HepG2 (cell line): ENCODE measurements at regions not wholly inside any gene's neighbourhood (a gene's known extent, or its start where the extent isn't known, plus 50 kb on each side); places are given as distances from the start of the nearest gene placed in this dataset.

Source experiments
- ATAC-seq: fragments of 200-7000 bp; cut with Tn5 transposase; 3 replicates; pipeline ENCODE4 v1.9.1; 2020; ENCODE audit warnings: mild to moderate bottlenecking, moderate library complexity
- BruUV-seq: library from RNA; stranded (reverse); fragments of 400-500 nt; replicated peaks from 2 replicates; lab custom pipeline; 2021; lab: Mats Ljungman, UMichigan
- CTCF ChIA-PET: fragments of 300-600 bp; formaldehyde crosslinking; extraction: SDS; loops from one replicate; lab custom pipeline; 2021; ENCODE audit warnings: low total read pairs, inconsistent platforms, low intra/inter-chr PET ratio; lab: Yijun Ruan, JAX
- POLR2A ChIA-PET: fragments of 350-600 bp; sonication (Branson Sonifier 250); formaldehyde crosslinking; loops from one replicate; lab custom pipeline; 2020; ENCODE audit warnings: antibody characterized with exemption, inconsistent platforms; lab: Yijun Ruan, JAX
- DNase-seq: peaks from one replicate; pipeline ENCODE4 v3.0.0-alpha.2; 2015; ENCODE audit warnings: low spot score
- FAIRE-seq: peaks from 3 replicates; lab custom pipeline; 2011; peaks lifted over from hg19 to GRCh38; lab: Jason Lieb, UNC
- H2AFZ ChIP-seq: one replicate; pipeline ENCODE4 v1.6.1; 2011; ENCODE audit warnings: low read length, inconsistent platforms
- H3K27ac ChIP-seq: fragments of 300-600 bp; 3 replicates; pipeline ENCODE4 v1.8.0; 2011; ENCODE audit warnings: mixed run types, mild to moderate bottlenecking, mixed read lengths, low read length, inconsistent platforms; ENCODE audit not compliant: insufficient read depth; ENCODE audit errors: extremely low read length
- H3K27me3 ChIP-seq, 2 experiments: fragments of 200-600 bp in 1 of 2; 2 replicates in 1 of 2; 3 replicates in 1 of 2; pipeline versions ENCODE4 v1.6.0 to v1.8.0; 2011; ENCODE audit warnings: low read length in 2 of 2, mild to moderate bottlenecking in 2 of 2, moderate library complexity in 2 of 2, inconsistent platforms in 1 of 2; ENCODE audit not compliant: insufficient read depth in 2 of 2, control insufficient read depth in 1 of 2
- H3K36me3 ChIP-seq, 2 experiments: fragments of 200-600 bp in 1 of 2; replicated peaks in 1 of 2; 2 replicates in 1 of 2; 3 replicates in 1 of 2; pipeline versions ENCODE4 v1.5.1 to v1.8.0; 2011; ENCODE audit warnings: low read length in 2 of 2, inconsistent platforms in 1 of 2; ENCODE audit not compliant: insufficient read depth in 2 of 2, control insufficient read depth in 1 of 2
- H3K4me1 ChIP-seq: 2 replicates; pipeline ENCODE4 v1.5.1; 2012; ENCODE audit warnings: low read length, inconsistent platforms; ENCODE audit not compliant: insufficient read depth
- H3K4me2 ChIP-seq: 2 replicates; pipeline ENCODE4 v1.6.0; 2011; ENCODE audit warnings: low read depth, low read length, inconsistent platforms
- H3K4me3 ChIP-seq, 3 experiments: fragments of 200-600 bp in 1 of 3; sonication (generic), shearing (Covaris generic) in 1 of 3; replicated peaks in 1 of 3; 2 replicates each; pipeline ENCODE4 v1.5.1; 2011 to 2016; ENCODE audit warnings: low read length in 3 of 3, inconsistent platforms in 2 of 3, low read depth in 2 of 3, mild to moderate bottlenecking in 2 of 3, control low read depth in 1 of 3, mixed read lengths in 1 of 3; ENCODE audit not compliant: insufficient read depth in 1 of 3
- H3K79me2 ChIP-seq: one replicate; pipeline ENCODE4 v1.6.1; 2011; ENCODE audit warnings: low read length, inconsistent platforms; ENCODE audit not compliant: insufficient read depth
- H3K9ac ChIP-seq: 2 replicates; pipeline ENCODE4 v1.6.0; 2011; ENCODE audit warnings: mild to moderate bottlenecking, low read depth, low read length, inconsistent platforms; ENCODE audit not compliant: insufficient read depth
- H3K9me3 ChIP-seq: 2 replicates; pipeline ENCODE4 v1.5.1; 2012; ENCODE audit warnings: mild to moderate bottlenecking, low read length
- H4K20me1 ChIP-seq: 2 replicates; pipeline ENCODE4 v1.6.0; 2011; ENCODE audit warnings: inconsistent platforms, mild to moderate bottlenecking, low read length, moderate library complexity; ENCODE audit not compliant: insufficient read depth
- BCL6 ChIP-seq: IDR thresholded peaks from 2 replicates; pipeline ENCODE4 v1.6.1; 2016; ENCODE audit warnings: missing genetic modification reagents, missing compliant biosample characterization
- KLF13 ChIP-seq: sonication (generic); formaldehyde crosslinking; IDR thresholded peaks from 2 replicates; pipeline ENCODE4 v1.4.0; 2020; ENCODE audit warnings: mild to moderate bottlenecking, missing genetic modification reagents
- SRF ChIP-seq: IDR thresholded peaks from 2 replicates; pipeline ENCODE4 v1.6.1; 2011; ENCODE audit warnings: mild to moderate bottlenecking, low read depth, low read length, moderate library complexity
- ZBTB21 ChIP-seq: sonication (generic); formaldehyde crosslinking; IDR thresholded peaks from 2 replicates; pipeline ENCODE4 v1.4.0; 2020; ENCODE audit warnings: missing genetic modification reagents
- ZNF317 ChIP-seq: sonication (generic); formaldehyde crosslinking; IDR thresholded peaks from 2 replicates; pipeline ENCODE4 v1.5.0; 2020; ENCODE audit warnings: mild to moderate bottlenecking, missing genetic modification reagents
- ZNF326 ChIP-seq: sonication (generic); formaldehyde crosslinking; IDR thresholded peaks from 2 replicates; pipeline ENCODE4 v1.4.0; 2020; ENCODE audit warnings: missing genetic modification reagents, borderline replicate concordance
- ZNF446 ChIP-seq: sonication (generic); formaldehyde crosslinking; IDR thresholded peaks from 2 replicates; pipeline ENCODE4 v1.5.0; 2020; ENCODE audit warnings: mild to moderate bottlenecking, missing genetic modification reagents
- WGBS: methylation state at CpG from one replicate; pipeline ENCODE4 v1.1.6; 2017; ENCODE audit warnings: low lambda C conversion rate; 5-methylcytosine and 5-hydroxymethylcytosine counted together
- in situ Hi-C: cut with HindIII; loops from 2 replicates; pipeline ENCODE4 v1.10.0; 2017; ENCODE audit warnings: low pct_unique_long_range_greater_than_20kb; ENCODE audit not compliant: extremely low pct_ligation_motif_present
- intact Hi-C: fragments of 100-400 bp; cut with micrococcal nuclease; formaldehyde crosslinking; loops from one replicate; pipeline ENCODE4 v1.10.0; 2022; ENCODE audit not compliant: unreplicated experiment
- TF ChIP-seq, protein P1 (sequence below): sonication (generic); formaldehyde crosslinking; IDR thresholded peaks from 2 replicates; pipeline ENCODE4 v1.5.0; 2020; ENCODE audit warnings: mild to moderate bottlenecking, low read depth, missing genetic modification reagents, borderline replicate concordance
- TF ChIP-seq, protein P2 (sequence below): sonication (generic); formaldehyde crosslinking; IDR thresholded peaks from 2 replicates; pipeline ENCODE4 v1.9.0; 2021; ENCODE audit warnings: missing genetic modification reagents, mild to moderate bottlenecking, borderline replicate concordance
- TF ChIP-seq, protein P3 (sequence below): sonication (generic); formaldehyde crosslinking; IDR thresholded peaks from 2 replicates; pipeline ENCODE4 v1.4.0; 2020; ENCODE audit warnings: missing genetic modification reagents, low read depth, mild to moderate bottlenecking, borderline replicate concordance

DNA sequence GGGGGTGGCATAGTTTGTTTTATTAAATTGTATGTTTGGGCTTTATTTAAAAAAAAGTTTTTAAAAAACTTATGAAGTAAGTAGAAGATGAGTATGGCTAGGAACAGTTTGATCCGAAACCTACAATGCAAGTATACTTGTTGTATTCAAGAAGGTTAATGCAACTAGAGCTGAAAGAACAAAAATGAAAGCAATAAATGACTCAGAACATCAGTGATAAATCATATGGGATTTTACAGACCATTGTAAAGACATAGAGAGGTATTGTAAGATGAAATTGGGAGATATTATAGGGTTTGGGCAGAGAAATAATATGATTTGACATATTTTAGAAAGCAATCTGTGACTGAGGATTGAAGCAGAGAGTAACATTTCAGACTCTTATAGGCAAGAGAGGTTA is 1135.3 kb downstream of the SLITRK5 start:
- Histone ChIP-seq H3K9ac (no peak overlapping the region), H2AFZ (no peak overlapping the region), H3K4me3 (no peak overlapping the region), H3K27me3 (no peaks in the 10 kb centered on the region), H4K20me1 (no peaks in the 10 kb centered on the region), H3K4me2 (no peak overlapping the region), H3K79me2 (no peaks in the 10 kb centered on the region), H3K4me1 (no peaks in the 10 kb centered on the region), H3K9me3 (peaks cover 41% of the 10 kb centered on the region), H3K36me3 (no peaks in the 10 kb centered on the region), H3K27ac (no peak overlapping the region)
- TF ChIP-seq, protein P1, sequence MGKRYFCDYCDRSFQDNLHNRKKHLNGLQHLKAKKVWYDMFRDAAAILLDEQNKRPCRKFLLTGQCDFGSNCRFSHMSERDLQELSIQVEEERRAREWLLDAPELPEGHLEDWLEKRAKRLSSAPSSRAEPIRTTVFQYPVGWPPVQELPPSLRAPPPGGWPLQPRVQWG (CRISPR knock-in tag): no peak
- TF ChIP-seq BCL6 (CRISPR knock-in tag) (no peak), ZBTB21 (CRISPR knock-in tag) (no peak), KLF13 (CRISPR knock-in tag) (no peak), ZNF326 (CRISPR knock-in tag) (no peak), SRF (no peak), ZNF317 (CRISPR knock-in tag) (no peak), ZNF446 (CRISPR knock-in tag) (no peak)
- TF ChIP-seq, protein P2, sequence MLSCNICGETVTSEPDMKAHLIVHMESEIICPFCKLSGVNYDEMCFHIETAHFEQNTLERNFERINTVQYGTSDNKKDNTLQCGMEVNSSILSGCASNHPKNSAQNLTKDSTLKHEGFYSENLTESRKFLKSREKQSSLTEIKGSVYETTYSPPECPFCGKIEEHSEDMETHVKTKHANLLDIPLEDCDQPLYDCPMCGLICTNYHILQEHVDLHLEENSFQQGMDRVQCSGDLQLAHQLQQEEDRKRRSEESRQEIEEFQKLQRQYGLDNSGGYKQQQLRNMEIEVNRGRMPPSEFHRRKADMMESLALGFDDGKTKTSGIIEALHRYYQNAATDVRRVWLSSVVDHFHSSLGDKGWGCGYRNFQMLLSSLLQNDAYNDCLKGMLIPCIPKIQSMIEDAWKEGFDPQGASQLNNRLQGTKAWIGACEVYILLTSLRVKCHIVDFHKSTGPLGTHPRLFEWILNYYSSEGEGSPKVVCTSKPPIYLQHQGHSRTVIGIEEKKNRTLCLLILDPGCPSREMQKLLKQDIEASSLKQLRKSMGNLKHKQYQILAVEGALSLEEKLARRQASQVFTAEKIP: no peak
- TF ChIP-seq, protein P3, sequence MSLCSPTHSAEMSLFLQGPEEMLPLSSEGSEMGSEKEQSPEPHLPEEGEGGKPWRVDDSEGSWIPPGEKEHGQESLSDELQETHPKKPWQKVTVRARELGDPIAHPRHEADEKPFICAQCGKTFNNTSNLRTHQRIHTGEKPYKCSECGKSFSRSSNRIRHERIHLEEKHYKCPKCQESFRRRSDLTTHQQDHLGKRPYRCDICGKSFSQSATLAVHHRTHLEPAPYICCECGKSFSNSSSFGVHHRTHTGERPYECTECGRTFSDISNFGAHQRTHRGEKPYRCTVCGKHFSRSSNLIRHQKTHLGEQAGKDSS (CRISPR knock-in tag): no peak
- WGBS: 29% methylated on average over 1 of the region's 1 CpG
- CTCF ChIA-PET: no interaction called here
- FAIRE-seq (no peak), DNase-seq (no peak), ATAC-seq (no peak)
- intact Hi-C loops: no loop called here
- no TSS peak for BruUV-seq
- in situ Hi-C loops: no loop called here
- POLR2A ChIA-PET: no interaction called here
